Liver (tissue), 8 donors: ENCODE measurements at regions not wholly inside any gene's neighbourhood (a gene's known extent, or its start where the extent isn't known, plus 50 kb on each side); places are given as distances from the start of the nearest gene placed in this dataset.

Source experiments
- DNase-seq: peaks from one replicate; pipeline ENCODE4 v3.0.0-alpha.2; 2017; ENCODE audit warnings: low spot score
- H3K27ac ChIP-seq, 2 donors: one replicate each; pipeline ENCODE4 v1.7.0; 2013; ENCODE audit warnings: inconsistent platforms in 2 of 2, low read length in 2 of 2, control low read depth in 1 of 2, low read depth in 1 of 2, mild to moderate bottlenecking in 1 of 2
- H3K27me3 ChIP-seq, 4 donors: one replicate each; pipeline versions ENCODE4 v1.6.1 to v1.7.0; 2013; ENCODE audit warnings: low read length in 3 of 4, inconsistent platforms in 1 of 4, mild to moderate bottlenecking in 1 of 4, moderate library complexity in 1 of 4; ENCODE audit not compliant: control insufficient read depth in 4 of 4, insufficient read depth in 4 of 4
- H3K36me3 ChIP-seq, 4 donors: one replicate each; pipeline versions ENCODE4 v1.6.1 to v1.7.0; 2013; ENCODE audit warnings: low read length in 3 of 4, mild to moderate bottlenecking in 3 of 4, low read depth in 1 of 4, moderate library complexity in 1 of 4; ENCODE audit not compliant: control insufficient read depth in 4 of 4, insufficient read depth in 3 of 4
- H3K4me1 ChIP-seq, 4 donors: one replicate each; pipeline versions ENCODE4 v1.6.1 to v1.7.0; 2013; ENCODE audit warnings: low read length in 3 of 4, mild to moderate bottlenecking in 3 of 4, moderate library complexity in 1 of 4; ENCODE audit not compliant: control insufficient read depth in 4 of 4, insufficient read depth in 4 of 4
- H3K4me3 ChIP-seq, 3 donors: one replicate each; pipeline versions ENCODE4 v1.6.1 to v1.7.0; 2013; ENCODE audit warnings: low read length in 3 of 3, control low read depth in 1 of 3, low read depth in 1 of 3, mild to moderate bottlenecking in 1 of 3
- H3K9ac ChIP-seq, 2 donors: one replicate each; pipeline ENCODE4 v1.7.0; 2013; ENCODE audit warnings: low read length in 2 of 2, mild to moderate bottlenecking in 2 of 2, moderate library complexity in 2 of 2, control low read depth in 1 of 2, low read depth in 1 of 2
- H3K9me3 ChIP-seq, 4 donors: one replicate each; pipeline versions ENCODE4 v1.6.1 to v1.7.0; 2013; ENCODE audit warnings: low read length in 3 of 4; ENCODE audit not compliant: control insufficient read depth in 4 of 4
- ATF3 ChIP-seq: IDR thresholded peaks from 2 replicates; pipeline ENCODE4 v1.6.1; 2016; ENCODE audit warnings: antibody characterized with exemption
- CTCF ChIP-seq: fragments of 150-350 bp; IDR thresholded peaks from 2 replicates; pipeline ENCODE4 v1.5.1; 2017; ENCODE audit warnings: improper control_type of control experiment, low read depth, low read length; ENCODE audit not compliant: missing input control
- EGR1 ChIP-seq, 2 donors: IDR thresholded peaks; 2 replicates each; pipeline ENCODE4 v1.6.1; 2016 to 2018; ENCODE audit warnings: antibody characterized with exemption in 2 of 2, low read depth in 2 of 2
- FOXA1 ChIP-seq: IDR thresholded peaks from 2 replicates; pipeline ENCODE4 v1.6.1; 2016; ENCODE audit warnings: antibody characterized with exemption
- FOXA2 ChIP-seq: IDR thresholded peaks from 2 replicates; pipeline ENCODE4 v1.6.1; 2016; ENCODE audit warnings: antibody characterized with exemption
- GABPA ChIP-seq, 2 donors: IDR thresholded peaks in 1 of 2; conservative IDR thresholded peaks in 1 of 2; 2 replicates each; pipeline ENCODE4 v1.6.1; 2016; ENCODE audit warnings: antibody characterized with exemption in 2 of 2, mild to moderate bottlenecking in 1 of 2, moderate library complexity in 1 of 2
- HNF4A ChIP-seq, 2 donors: conservative IDR thresholded peaks; 2 replicates each; pipeline ENCODE4 v1.6.1; 2016; ENCODE audit warnings: antibody characterized with exemption in 2 of 2, mild to moderate bottlenecking in 2 of 2
- HNF4G ChIP-seq: IDR thresholded peaks from 2 replicates; pipeline ENCODE4 v1.6.1; 2016; ENCODE audit warnings: antibody characterized with exemption
- JUND ChIP-seq, 2 donors: IDR thresholded peaks; 2 replicates each; pipeline ENCODE4 v1.6.1; 2016; ENCODE audit warnings: antibody characterized with exemption in 2 of 2
- MAX ChIP-seq: IDR thresholded peaks from 2 replicates; pipeline ENCODE4 v1.6.1; 2016; ENCODE audit warnings: antibody characterized with exemption
- NR2F2 ChIP-seq: IDR thresholded peaks from 2 replicates; pipeline ENCODE4 v1.6.1; 2016; ENCODE audit warnings: antibody characterized with exemption
- RAD21 ChIP-seq, 2 donors: IDR thresholded peaks; 2 replicates each; pipeline ENCODE4 v1.6.1; 2016; ENCODE audit warnings: antibody characterized with exemption in 2 of 2, mild to moderate bottlenecking in 2 of 2
- REST ChIP-seq: IDR thresholded peaks from 2 replicates; pipeline ENCODE4 v1.6.1; 2016; ENCODE audit warnings: antibody characterized with exemption, mild to moderate bottlenecking
- RXRA ChIP-seq, 2 donors: IDR thresholded peaks; 2 replicates each; pipeline ENCODE4 v1.6.1; 2017 to 2018; ENCODE audit warnings: antibody characterized with exemption in 2 of 2, mild to moderate bottlenecking in 1 of 2
- SP1 ChIP-seq: IDR thresholded peaks from 2 replicates; pipeline ENCODE4 v1.6.1; 2018; ENCODE audit warnings: antibody characterized with exemption, mild to moderate bottlenecking
- TAF1 ChIP-seq: conservative IDR thresholded peaks from 2 replicates; pipeline ENCODE4 v1.6.1; 2016; ENCODE audit warnings: antibody characterized with exemption, mild to moderate bottlenecking
- YY1 ChIP-seq: IDR thresholded peaks from 2 replicates; pipeline ENCODE4 v1.6.1; 2016; ENCODE audit warnings: antibody characterized with exemption, mild to moderate bottlenecking
- ZBTB33 ChIP-seq: IDR thresholded peaks from 2 replicates; pipeline ENCODE4 v1.6.1; 2016; ENCODE audit warnings: antibody characterized with exemption
- WGBS: extraction: QIAGEN DNeasy Blood & Tissue Kit; methylation state at CpG from one replicate; pipeline ENCODE4 v1.1.7; 2013; 5-methylcytosine and 5-hydroxymethylcytosine counted together
- donor health status: healthy.
- donor health status: healthy.
- donor health status: healthy.
- donor health status: healthy.
- donor health status: healthy.

GRCh38 chr16:55116165-55116920, 185.7 kb downstream of the IRX5 start:
- no peaks in the 10 kb centered on the region for H3K36me3 ChIP-seq
- no peaks in the 10 kb centered on the region for H3K4me1 ChIP-seq
- no peak overlapping the region for H3K27ac ChIP-seq
- no peak overlapping the region for H3K9ac ChIP-seq
- TF ChIP-seq HNF4G, result no peak
- no peak for TF ChIP-seq REST
- TF ChIP-seq HNF4A (conservative IDR thresholded peaks at IDR 0.05), result no peak
- no peak for TF ChIP-seq EGR1 (IDR thresholded peaks at IDR 0.05; ENCODE audit: low read depth in 2 of 2)
- no peak for TF ChIP-seq SP1
- no peak for TF ChIP-seq MAX
- TF ChIP-seq FOXA1, result no peak
- TF ChIP-seq FOXA2, result no peak
- no peak for TF ChIP-seq YY1
- TF ChIP-seq ZBTB33, result no peak
- TF ChIP-seq GABPA (IDR thresholded peaks at IDR 0.05 in 1 of 2, conservative IDR thresholded peaks at IDR 0.05 in 1 of 2), result no peak
- no peak for TF ChIP-seq CTCF
- TF ChIP-seq JUND (IDR thresholded peaks at IDR 0.05), result no peak
- TF ChIP-seq RXRA (IDR thresholded peaks at IDR 0.05), result no peak
- no peak for TF ChIP-seq ATF3
- TF ChIP-seq RAD21 (IDR thresholded peaks at IDR 0.05), result no peak
- no peak for TF ChIP-seq TAF1
- TF ChIP-seq NR2F2, result no peak
- H3K4me3 ChIP-seq, result no peak overlapping the region
- DNase-seq, result no peak
- 88% methylated on average over 14 of the region's 14 CpGs for WGBS
- no peaks in the 10 kb centered on the region for H3K9me3 ChIP-seq
- H3K27me3 ChIP-seq, result no peaks in the 10 kb centered on the region
